ENCODE measurements at regions not wholly inside any gene's neighbourhood (a gene's known extent, or its start where the extent isn't known, plus 50 kb on each side); places are given as distances from the start of the nearest gene placed in this dataset.
A peak's percentile ranks its signal among the peaks of the same experiment; 100 is the strongest.

DNA sequence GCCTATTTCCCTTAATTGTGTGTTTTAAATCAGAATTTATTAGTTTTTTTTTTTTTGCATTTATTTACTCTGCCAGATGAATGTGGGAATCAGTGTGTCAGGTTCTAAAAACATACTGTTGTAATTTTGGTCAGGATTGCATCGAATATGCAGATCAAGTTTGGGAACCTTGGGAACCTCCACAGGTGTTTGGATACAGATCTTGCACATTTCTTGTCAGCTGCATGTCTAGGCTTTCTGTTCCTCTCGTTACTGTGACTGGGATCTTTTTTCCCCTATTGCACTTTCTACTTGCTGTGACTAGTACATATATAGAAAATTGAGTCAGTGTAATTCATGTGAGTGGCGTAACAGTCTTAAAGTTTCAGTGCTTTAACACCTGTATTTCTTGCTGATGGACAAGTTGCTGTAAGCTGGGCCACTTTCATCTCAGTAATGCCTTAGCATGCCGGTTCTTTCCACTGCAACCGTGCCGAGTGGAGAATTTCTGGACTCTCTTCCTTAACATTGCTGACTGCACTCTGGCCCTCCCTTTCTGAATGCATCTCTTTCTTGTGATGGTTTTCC lies 112.5 kb downstream of the TENT4A start:
- ATAC-seq (replicated peaks in 1 of 2) = no peak
- H3K27ac Mint-ChIP-seq = no peak overlapping the region
- H3K36me3 Mint-ChIP-seq (ENCODE audit: insufficient read depth in 2 of 2) = peaks cover 8 to 11% of the 10 kb centered on the region in 2 donors

GRCh38 chr5:6826756-6827155 lies 113.5 kb downstream of the TENT4A start:
- Mint-ChIP-seq H3K27ac (no peak overlapping the region), H3K4me3 (no peak overlapping the region), H3K4me1 (ENCODE audit: low read depth) (peaks cover 47% of the 10 kb centered on the region), H3K36me3 (ENCODE audit: insufficient read depth in 2 of 2) (peaks cover 4 to 11% of the 10 kb centered on the region in 2 donors), H3K27me3 (ENCODE audit: low read depth) (peaks cover 19% of the 10 kb centered on the region), H3K9me3 (peaks cover 4 to 6% of the 10 kb centered on the region in 2 donors)
- DNase-seq (no peak), ATAC-seq (replicated peaks in 1 of 2) (no peak)

More for the DNA sequence above, 112.5 kb downstream of the TENT4A start:
- Mint-ChIP-seq H3K4me1 (ENCODE audit: low read depth) (peaks cover 38% of the 10 kb centered on the region), H3K27me3 (ENCODE audit: low read depth) (peaks cover 22% of the 10 kb centered on the region), H3K4me3 (no peak overlapping the region), H3K9me3 (peaks cover 4 to 5% of the 10 kb centered on the region in 2 donors)
- DNase-seq = no peak

DNA sequence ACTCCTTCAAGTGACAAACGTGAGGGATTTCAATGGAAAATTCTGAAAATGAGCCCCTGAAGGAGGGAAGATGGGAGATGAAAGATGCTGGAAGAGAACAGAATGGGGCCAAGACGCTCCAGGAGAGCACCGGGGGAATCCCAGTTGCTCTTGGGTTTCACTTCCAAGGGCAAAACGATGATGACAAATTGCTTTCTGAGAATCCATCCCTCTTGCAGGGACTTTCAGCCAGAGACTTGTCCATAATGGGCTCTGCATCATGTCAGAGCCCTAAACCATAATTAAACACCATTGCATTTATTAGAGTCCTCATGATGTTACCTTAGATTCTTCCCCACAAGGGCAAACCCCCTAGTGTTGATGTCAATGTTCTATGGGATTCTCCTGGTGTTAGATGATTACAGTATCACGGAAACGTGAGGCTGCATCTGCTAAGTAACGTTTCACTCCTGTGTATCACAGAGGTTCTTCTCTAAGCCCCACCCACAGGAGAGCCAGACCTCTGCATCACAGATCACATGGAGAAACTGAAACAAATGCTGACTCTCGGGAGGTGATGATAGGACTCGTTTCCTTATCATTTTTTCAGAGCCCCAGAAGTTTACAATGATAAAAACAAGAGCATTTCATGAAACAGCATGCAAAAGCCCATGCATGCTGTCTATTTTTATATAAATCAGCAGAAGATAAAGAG lies 114.4 kb downstream of the TENT4A start:
- DNase-seq = peak; percentile 59 to 68
- Mint-ChIP-seq H3K27ac (peak overlapping the region; percentile 99), H3K9me3 (peaks cover 4 to 6% of the 10 kb centered on the region in 2 donors), H3K36me3 (ENCODE audit: insufficient read depth in 2 of 2) (peaks cover 4 to 10% of the 10 kb centered on the region in 2 donors), H3K4me1 (ENCODE audit: low read depth) (peaks cover 57% of the 10 kb centered on the region), H3K27me3 (ENCODE audit: low read depth) (peaks cover 20% of the 10 kb centered on the region), H3K4me3 (peak overlapping the region; percentile 81 to 99)
- ATAC-seq (replicated peaks in 1 of 2) = peak; percentile 73 to 76

DNA sequence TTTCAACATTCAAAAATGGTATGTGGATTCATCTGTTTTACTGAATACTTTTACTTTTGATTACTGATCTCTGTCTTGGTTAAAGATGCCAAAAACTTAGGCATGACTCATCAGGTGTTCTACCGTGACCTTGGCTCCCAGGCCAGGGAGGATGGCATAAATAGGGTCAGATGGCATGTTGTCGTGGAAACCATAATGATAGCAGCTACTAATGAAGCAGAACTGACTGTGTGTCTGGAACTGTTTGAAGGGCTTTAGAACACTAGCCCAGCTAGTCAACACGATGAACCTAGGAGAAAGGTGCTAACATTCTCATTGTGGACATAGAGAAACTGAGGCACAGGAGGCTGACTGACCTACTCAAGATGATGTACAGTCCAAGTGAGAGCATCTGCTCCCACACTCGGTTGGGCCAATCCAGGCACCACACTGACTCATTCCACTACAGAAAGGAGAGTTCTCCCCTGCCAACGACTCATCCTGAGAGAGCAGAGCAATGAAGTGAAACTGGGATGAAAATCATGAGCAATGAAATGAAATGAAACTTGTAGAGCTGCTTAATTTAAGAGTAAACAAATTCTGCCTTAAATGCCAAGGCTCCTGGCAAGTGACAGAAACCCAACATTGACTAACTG lies 116.0 kb downstream of the TENT4A start:
- H3K4me1 Mint-ChIP-seq (ENCODE audit: low read depth) = peaks cover 62% of the 10 kb centered on the region
- H3K4me3 Mint-ChIP-seq = peak overlapping the region; percentile 81 to 99
- DNase-seq (peak; percentile 73 to 82), ATAC-seq (replicated peaks in 1 of 2) (peak; percentile 89)
- H3K27me3 Mint-ChIP-seq (ENCODE audit: low read depth) = peaks cover 15% of the 10 kb centered on the region
- H3K9me3 Mint-ChIP-seq = peaks cover 4 to 6% of the 10 kb centered on the region in 2 donors
- peaks cover 0 to 6% of the 10 kb centered on the region in 2 donors for H3K36me3 Mint-ChIP-seq (ENCODE audit: insufficient read depth in 2 of 2)
- H3K27ac Mint-ChIP-seq = peak overlapping the region; percentile 55

GRCh38 chr5:6830643-6831239 lies 117.5 kb downstream of the TENT4A start:
- Mint-ChIP-seq H3K4me1 (ENCODE audit: low read depth) (peaks cover 62% of the 10 kb centered on the region), H3K4me3 (peak overlapping the region in 1 of 2 donors; percentile 52), H3K9me3 (peaks cover 5 to 7% of the 10 kb centered on the region in 2 donors)

DNA sequence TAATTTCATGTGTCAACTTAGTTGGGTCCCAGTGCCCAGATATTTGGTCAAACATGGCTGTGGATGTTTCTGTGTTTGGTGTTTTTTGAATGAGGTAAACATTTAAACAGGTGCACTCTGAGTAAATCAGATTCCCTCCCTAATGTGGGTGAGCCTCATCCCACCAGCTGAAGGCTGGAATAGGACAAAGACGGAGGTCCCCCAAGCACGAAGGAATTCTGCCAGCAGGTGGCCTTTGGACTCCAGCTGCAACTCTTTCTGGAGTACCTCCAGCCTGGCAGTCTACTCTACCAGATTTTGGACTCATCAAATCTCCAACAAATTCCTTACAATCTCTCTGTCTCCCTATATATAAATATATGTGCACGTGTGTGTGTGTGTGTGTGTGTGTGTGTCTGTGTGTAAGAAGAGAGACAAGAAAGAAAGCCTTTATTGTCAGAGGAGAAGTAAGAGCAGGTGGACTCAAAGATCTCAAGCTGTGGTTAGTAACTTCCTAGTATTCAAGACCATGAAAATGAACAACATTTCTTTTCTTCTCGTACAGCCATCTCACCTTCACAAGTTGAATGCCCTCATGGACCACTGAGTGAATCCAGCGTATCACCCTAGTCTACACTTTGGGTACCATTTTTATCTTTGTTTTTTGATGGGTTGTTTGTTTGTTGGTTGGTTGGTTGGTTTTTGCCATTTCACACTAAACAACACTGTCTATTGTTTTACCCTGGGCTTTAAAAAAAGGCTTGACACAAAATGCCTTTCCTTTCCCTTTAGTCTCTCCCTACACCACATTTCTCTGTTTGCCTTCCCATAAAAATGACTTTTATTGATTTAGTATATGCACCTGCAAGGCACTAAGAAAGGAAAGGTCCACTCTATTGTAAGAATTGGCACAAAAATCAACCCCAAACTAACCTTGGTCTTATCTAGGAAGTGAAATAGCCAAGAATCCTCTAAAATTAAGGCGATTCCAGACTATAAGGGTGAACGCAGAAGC lies 118.7 kb downstream of the TENT4A start:
- peaks cover 62% of the 10 kb centered on the region for H3K4me1 Mint-ChIP-seq (ENCODE audit: low read depth)

More at GRCh38 chr5:6830643-6831239, 117.5 kb downstream of the TENT4A start:
- Mint-ChIP-seq H3K27ac (no peak overlapping the region), H3K27me3 (ENCODE audit: low read depth) (peaks cover 9% of the 10 kb centered on the region), H3K36me3 (ENCODE audit: insufficient read depth in 2 of 2) (peaks cover 0 to 5% of the 10 kb centered on the region in 2 donors)
- ATAC-seq (replicated peaks in 1 of 2) (no peak), DNase-seq (no peak)

GRCh38 chr5:6832994-6833393 lies 119.8 kb downstream of the TENT4A start:
- H3K4me3 Mint-ChIP-seq = no peak overlapping the region
- ATAC-seq (replicated peaks in 1 of 2) (no peak), DNase-seq (no peak)
- no peak overlapping the region for H3K27ac Mint-ChIP-seq
- peaks cover 52% of the 10 kb centered on the region for H3K4me1 Mint-ChIP-seq (ENCODE audit: low read depth)
- H3K36me3 Mint-ChIP-seq (ENCODE audit: insufficient read depth in 2 of 2) = peaks cover 3 to 12% of the 10 kb centered on the region in 2 donors
- H3K9me3 Mint-ChIP-seq = peaks cover 12 to 18% of the 10 kb centered on the region in 2 donors
- H3K27me3 Mint-ChIP-seq (ENCODE audit: low read depth) = peaks cover 16% of the 10 kb centered on the region

More for the DNA sequence above, 118.7 kb downstream of the TENT4A start:
- H3K36me3 Mint-ChIP-seq (ENCODE audit: insufficient read depth in 2 of 2) = peaks cover 0 to 8% of the 10 kb centered on the region in 2 donors
- H3K27me3 Mint-ChIP-seq (ENCODE audit: low read depth) = peaks cover 9% of the 10 kb centered on the region
- DNase-seq (no peak), ATAC-seq (replicated peaks in 1 of 2) (no peak)
- peaks cover 5 to 11% of the 10 kb centered on the region in 2 donors for H3K9me3 Mint-ChIP-seq
- no peak overlapping the region for H3K4me3 Mint-ChIP-seq
- H3K27ac Mint-ChIP-seq = no peak overlapping the region

DNA sequence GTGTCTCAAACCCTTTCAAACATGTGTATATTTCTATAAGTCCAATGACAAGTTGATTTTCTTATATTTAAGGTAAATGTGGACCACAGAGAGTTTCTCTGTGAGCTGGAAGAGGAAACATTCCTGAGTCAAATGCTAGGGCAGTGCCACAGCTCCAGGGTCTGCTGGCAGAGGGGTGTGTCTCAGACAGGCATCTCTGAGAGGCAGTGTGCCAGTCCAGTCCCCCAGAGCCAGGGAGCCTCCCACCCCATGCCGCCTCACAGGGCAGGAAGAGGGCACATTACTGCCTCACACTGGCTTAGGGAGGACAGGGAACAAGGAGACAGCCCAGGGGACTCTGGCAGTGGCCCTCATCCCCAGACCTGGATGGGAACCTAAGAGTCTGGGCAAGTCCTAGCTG lies 120.2 kb downstream of the TENT4A start:
- peaks cover 47% of the 10 kb centered on the region for H3K4me1 Mint-ChIP-seq (ENCODE audit: low read depth)
- H3K27ac Mint-ChIP-seq = no peak overlapping the region
- H3K27me3 Mint-ChIP-seq (ENCODE audit: low read depth) = peaks cover 18% of the 10 kb centered on the region
- ATAC-seq (replicated peaks in 1 of 2) (no peak), DNase-seq (no peak)
- peaks cover 4 to 14% of the 10 kb centered on the region in 2 donors for H3K36me3 Mint-ChIP-seq (ENCODE audit: insufficient read depth in 2 of 2)
- H3K9me3 Mint-ChIP-seq = peaks cover 13 to 20% of the 10 kb centered on the region in 2 donors
- H3K4me3 Mint-ChIP-seq = no peak overlapping the region

GRCh38 chr5:6837095-6837494 lies 123.9 kb downstream of the TENT4A start:
- Mint-ChIP-seq H3K4me1 (ENCODE audit: low read depth) (peaks cover 11% of the 10 kb centered on the region), H3K27ac (no peak overlapping the region), H3K27me3 (ENCODE audit: low read depth) (peaks cover 21% of the 10 kb centered on the region), H3K36me3 (ENCODE audit: insufficient read depth in 2 of 2) (peaks cover 4 to 10% of the 10 kb centered on the region in 2 donors), H3K4me3 (no peak overlapping the region), H3K9me3 (peaks cover 9 to 14% of the 10 kb centered on the region in 2 donors)
- ATAC-seq (replicated peaks in 1 of 2) (no peak), DNase-seq (no peak)

DNA sequence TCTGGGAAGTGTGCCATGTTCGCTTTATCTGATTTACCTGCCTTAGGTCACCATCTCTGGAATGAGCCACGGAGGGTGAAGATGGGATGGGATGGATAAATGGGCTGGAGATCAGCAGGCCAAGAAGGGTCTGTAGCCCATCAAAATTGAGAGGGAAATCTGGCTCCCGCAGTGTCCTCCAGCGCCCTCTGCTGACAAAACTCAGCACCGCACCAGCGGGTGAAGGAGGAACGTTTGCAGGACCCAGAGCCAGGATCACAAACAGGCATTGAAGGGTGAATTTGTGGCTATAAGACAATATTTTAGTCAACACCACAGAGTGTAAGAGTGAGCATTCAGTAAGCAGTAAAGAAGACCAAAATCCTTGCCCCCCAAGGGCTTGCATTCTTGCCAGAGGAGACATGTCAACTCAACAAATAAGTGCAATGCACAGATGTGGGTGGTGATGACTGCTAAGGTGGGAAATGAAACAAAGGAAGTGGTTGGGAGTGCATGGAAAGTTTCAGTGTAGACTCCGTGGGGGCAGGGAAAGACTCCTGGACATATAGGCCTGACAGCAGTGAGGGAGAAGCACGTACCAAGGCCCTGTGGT lies 124.4 kb downstream of the TENT4A start:
- H3K27ac Mint-ChIP-seq = no peak overlapping the region
- peaks cover 16% of the 10 kb centered on the region for H3K27me3 Mint-ChIP-seq (ENCODE audit: low read depth)
- peaks cover 9 to 14% of the 10 kb centered on the region in 2 donors for H3K9me3 Mint-ChIP-seq
- ATAC-seq (replicated peaks in 1 of 2) (no peak), DNase-seq (peak in 1 of 2 donors; percentile 28)
- peaks cover 4 to 10% of the 10 kb centered on the region in 2 donors for H3K36me3 Mint-ChIP-seq (ENCODE audit: insufficient read depth in 2 of 2)
- no peak overlapping the region for H3K4me3 Mint-ChIP-seq
- peaks cover 6% of the 10 kb centered on the region for H3K4me1 Mint-ChIP-seq (ENCODE audit: low read depth)

DNA sequence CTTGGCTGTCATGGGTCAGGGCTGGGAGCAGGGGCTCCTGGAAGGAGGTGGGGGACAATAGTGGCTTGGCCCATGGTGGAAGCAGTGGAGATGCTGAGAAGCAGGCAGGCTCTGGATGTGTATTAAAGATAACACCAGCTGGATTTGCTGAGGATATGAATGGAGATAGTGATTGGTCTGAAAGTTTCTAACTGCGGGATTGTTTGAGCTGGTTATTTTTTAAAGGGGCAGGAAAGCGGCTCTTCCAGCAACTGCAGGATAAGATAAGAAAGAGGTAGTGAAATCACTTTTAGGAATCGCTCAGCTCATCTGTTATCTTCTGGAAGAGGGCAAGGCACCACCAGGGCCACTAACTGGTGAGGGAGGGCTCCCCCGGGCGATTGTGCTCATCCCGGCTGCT lies 125.5 kb downstream of the TENT4A start:
- Mint-ChIP-seq H3K27ac (no peak overlapping the region), H3K4me3 (no peak overlapping the region), H3K4me1 (ENCODE audit: low read depth) (no peaks in the 10 kb centered on the region), H3K27me3 (ENCODE audit: low read depth) (peaks cover 13% of the 10 kb centered on the region), H3K36me3 (ENCODE audit: insufficient read depth in 2 of 2) (peaks cover 4 to 10% of the 10 kb centered on the region in 2 donors), H3K9me3 (peaks cover 9 to 14% of the 10 kb centered on the region in 2 donors)
- no peak for ATAC-seq (replicated peaks in 1 of 2)
- DNase-seq = no peak
